Colonic mucosa (tissue), 4 donors: ENCODE measurements at regions not wholly inside any gene's neighbourhood (a gene's known extent, or its start where the extent isn't known, plus 50 kb on each side); places are given as distances from the start of the nearest gene placed in this dataset.

Source experiments
- DNase-seq: peaks from one replicate; pipeline ENCODE4 v3.0.0-alpha.2; 2020
- H3K27ac ChIP-seq: fragments of 200-600 bp; one replicate; pipeline ENCODE4 v1.8.0; 2021
- H3K27me3 ChIP-seq: fragments of 200-600 bp; one replicate; pipeline ENCODE4 v1.8.0; 2021
- H3K36me3 ChIP-seq: fragments of 200-600 bp; one replicate; pipeline ENCODE4 v1.8.0; 2021
- H3K4me1 ChIP-seq: fragments of 200-600 bp; one replicate; pipeline ENCODE4 v1.8.0; 2021; ENCODE audit warnings: mild to moderate bottlenecking
- H3K4me3 ChIP-seq: fragments of 200-600 bp; one replicate; pipeline ENCODE4 v1.8.0; 2021
- H3K9ac ChIP-seq, 2 donors: one replicate each; pipeline ENCODE4 v1.7.0; 2013; ENCODE audit warnings: control low read depth in 2 of 2, low read depth in 2 of 2, low read length in 2 of 2
- H3K9me3 ChIP-seq: fragments of 200-600 bp; one replicate; pipeline ENCODE4 v1.8.0; 2021
- intact Hi-C: fragments of 100-400 bp; cut with DNase I; formaldehyde crosslinking; loops from one replicate; pipeline ENCODE4 v1.14.1; 2022
- TF ChIP-seq, protein P1 (sequence below): fragments of 200-600 bp; IDR thresholded peaks from one replicate; pipeline ENCODE4 v1.8.0; 2022; ENCODE audit warnings: antibody characterized with exemption, mild to moderate bottlenecking
- donor health status: healthy.
- donor health status: DM: no; HTN: no; CAD: no.
- donor health status: DM: no; HTN: no; CAD: no.

DNA sequence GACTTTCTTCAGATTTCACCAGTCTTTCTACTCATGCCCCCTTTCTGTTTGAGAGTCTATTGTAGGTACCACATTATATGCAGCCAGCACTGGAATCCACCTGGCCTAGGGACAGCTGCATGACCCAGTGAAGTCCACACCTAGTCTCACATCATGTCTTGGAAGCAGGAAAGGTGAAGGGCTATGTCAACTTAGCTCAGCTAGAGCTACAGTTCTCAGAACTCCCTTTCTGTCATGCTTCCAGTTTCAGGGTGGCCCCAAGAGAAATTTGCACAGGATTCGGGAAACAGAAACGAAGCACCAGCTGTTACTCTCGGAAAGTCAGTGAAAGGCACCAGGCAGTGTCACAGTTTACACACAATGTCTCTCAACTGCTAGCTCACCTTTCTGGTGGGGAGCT, 51.6 kb upstream of the NLRP1 start:
- no peak overlapping the region for H3K9ac ChIP-seq
- no peaks in the 10 kb centered on the region for H3K9me3 ChIP-seq
- H3K27me3 ChIP-seq: no peaks in the 10 kb centered on the region
- no peak overlapping the region for H3K4me3 ChIP-seq
- TF ChIP-seq, protein P1, sequence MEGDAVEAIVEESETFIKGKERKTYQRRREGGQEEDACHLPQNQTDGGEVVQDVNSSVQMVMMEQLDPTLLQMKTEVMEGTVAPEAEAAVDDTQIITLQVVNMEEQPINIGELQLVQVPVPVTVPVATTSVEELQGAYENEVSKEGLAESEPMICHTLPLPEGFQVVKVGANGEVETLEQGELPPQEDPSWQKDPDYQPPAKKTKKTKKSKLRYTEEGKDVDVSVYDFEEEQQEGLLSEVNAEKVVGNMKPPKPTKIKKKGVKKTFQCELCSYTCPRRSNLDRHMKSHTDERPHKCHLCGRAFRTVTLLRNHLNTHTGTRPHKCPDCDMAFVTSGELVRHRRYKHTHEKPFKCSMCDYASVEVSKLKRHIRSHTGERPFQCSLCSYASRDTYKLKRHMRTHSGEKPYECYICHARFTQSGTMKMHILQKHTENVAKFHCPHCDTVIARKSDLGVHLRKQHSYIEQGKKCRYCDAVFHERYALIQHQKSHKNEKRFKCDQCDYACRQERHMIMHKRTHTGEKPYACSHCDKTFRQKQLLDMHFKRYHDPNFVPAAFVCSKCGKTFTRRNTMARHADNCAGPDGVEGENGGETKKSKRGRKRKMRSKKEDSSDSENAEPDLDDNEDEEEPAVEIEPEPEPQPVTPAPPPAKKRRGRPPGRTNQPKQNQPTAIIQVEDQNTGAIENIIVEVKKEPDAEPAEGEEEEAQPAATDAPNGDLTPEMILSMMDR: no peak
- intact Hi-C loops: no loop called here
- no peak for DNase-seq
- no peaks in the 10 kb centered on the region for H3K36me3 ChIP-seq
- H3K4me1 ChIP-seq: no peaks in the 10 kb centered on the region
- H3K27ac ChIP-seq: no peak overlapping the region

DNA sequence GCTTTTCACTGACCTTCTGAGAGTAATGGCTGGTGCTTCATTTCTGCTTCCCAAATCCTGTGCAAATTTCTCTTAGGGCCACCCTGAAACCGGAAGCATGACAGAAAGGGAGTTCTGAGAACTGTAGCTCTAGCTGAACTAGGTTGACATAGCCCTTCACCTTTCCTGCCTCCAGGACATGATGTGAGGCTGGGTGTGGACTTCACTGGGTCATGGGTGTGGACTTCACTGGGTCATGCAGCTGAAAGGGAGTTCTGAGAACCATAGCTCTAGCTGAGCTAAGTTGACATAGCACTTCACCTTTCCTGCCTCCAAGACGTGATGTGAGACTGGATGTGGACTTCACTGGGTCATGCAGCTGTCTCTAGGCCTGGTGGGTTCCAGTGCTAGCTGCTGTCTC, 54.3 kb upstream of the NLRP1 start:
- H3K27me3 ChIP-seq: no peaks in the 10 kb centered on the region
- H3K27ac ChIP-seq: no peak overlapping the region
- H3K36me3 ChIP-seq: no peaks in the 10 kb centered on the region
- no peak overlapping the region for H3K4me3 ChIP-seq
- DNase-seq: no peak
- no peaks in the 10 kb centered on the region for H3K9me3 ChIP-seq
- H3K4me1 ChIP-seq: no peaks in the 10 kb centered on the region
- H3K9ac ChIP-seq: no peak overlapping the region
- TF ChIP-seq, protein P1: no peak
- intact Hi-C loops: no loop called here

DNA sequence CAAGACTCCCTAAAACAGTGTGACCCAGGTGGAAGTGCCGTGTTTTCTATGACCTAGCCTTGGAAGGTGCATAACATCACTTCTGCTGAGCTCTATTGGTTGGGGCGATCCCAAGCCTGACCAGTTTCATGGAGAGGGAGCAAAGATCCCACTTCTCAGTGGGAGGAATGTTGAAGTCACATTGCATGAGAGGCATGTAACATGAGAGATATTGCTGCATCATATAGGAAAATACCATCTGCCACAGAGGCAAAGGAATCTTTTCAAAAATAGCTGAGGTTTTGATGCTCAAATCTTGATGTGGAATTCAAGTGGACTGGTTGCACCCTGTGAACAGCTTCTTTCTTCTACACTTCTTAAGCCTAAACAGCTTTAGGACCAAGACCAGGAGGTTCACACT, 56.4 kb upstream of the NLRP1 start:
- Histone ChIP-seq H3K36me3 (no peaks in the 10 kb centered on the region), H3K4me1 (no peaks in the 10 kb centered on the region), H3K9me3 (no peaks in the 10 kb centered on the region), H3K27ac (no peak overlapping the region), H3K9ac (no peak overlapping the region), H3K27me3 (no peaks in the 10 kb centered on the region), H3K4me3 (no peak overlapping the region)
- intact Hi-C loops: no loop called here
- DNase-seq: no peak
- TF ChIP-seq, protein P1: no peak

DNA sequence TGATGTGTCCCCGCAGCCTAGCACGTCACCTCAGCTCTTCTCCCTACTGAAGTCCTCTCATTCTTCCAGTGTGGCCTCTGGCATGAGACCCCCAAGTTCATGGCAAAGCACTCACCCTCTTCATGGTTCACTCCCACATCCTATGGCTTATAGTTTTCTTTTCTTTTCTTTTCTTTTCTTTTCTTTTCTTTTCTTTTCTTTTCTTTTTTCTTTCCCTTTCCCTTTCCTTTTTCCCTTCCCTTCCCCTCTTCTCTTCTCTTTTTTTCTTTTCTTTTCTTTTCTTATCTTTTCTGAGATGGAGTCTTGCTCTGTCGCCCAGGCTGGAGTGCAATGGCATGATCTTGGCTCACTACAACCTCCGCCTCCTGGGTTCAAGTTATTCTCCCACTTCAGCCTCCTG, 58.4 kb upstream of the NLRP1 start:
- DNase-seq: no peak
- Histone ChIP-seq H3K9ac (no peak overlapping the region), H3K4me3 (no peak overlapping the region), H3K27me3 (no peaks in the 10 kb centered on the region), H3K4me1 (no peaks in the 10 kb centered on the region), H3K27ac (no peak overlapping the region), H3K9me3 (no peaks in the 10 kb centered on the region), H3K36me3 (no peaks in the 10 kb centered on the region)
- intact Hi-C loops: no loop called here
- TF ChIP-seq, protein P1: no peak

DNA sequence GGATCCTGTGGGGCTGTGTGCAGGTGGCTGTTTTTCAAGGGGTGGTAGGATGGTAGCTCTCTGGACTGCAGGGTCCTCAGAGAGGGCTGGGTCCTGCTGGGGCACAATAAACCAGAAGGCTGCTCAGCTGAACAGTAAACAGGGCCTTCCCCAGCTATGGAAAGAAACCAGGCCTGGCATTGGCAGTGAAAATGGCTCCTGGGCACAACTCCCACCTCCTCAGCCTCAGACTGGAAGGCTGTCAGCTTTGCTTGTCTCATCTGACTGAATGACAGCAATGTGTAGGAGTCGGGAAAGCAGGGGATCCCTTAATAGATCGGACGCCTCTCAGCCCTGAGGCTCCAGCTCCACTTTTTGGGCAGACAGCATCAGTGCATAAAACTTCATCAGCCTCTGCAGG, 59.8 kb upstream of the NLRP1 start:
- Histone ChIP-seq H3K36me3 (no peaks in the 10 kb centered on the region), H3K9me3 (no peaks in the 10 kb centered on the region), H3K27ac (no peak overlapping the region), H3K27me3 (no peaks in the 10 kb centered on the region), H3K9ac (no peak overlapping the region), H3K4me1 (no peaks in the 10 kb centered on the region), H3K4me3 (no peak overlapping the region)
- no peak for DNase-seq
- TF ChIP-seq, protein P1: no peak
- intact Hi-C loops: no loop called here

DNA sequence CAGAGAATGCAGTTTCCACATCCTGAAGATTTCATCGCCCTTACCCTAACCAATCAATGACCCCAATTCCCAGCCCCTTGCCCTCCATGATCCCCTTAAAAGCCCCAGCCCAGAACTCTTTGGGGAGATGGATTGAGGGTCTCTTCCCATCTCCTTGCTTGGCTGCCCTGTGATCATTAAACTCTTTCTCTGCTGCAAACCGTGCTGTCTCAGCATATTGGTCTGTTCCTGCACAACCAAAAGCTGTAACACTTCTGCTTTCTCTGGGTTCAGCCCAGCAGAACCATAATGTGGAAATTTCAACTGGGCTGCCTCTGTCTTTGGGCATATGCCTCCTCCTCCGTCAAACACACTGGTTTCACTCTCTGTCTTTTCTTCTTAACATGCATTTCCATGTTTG, 67.0 kb upstream of the NLRP1 start:
- Histone ChIP-seq H3K9me3 (no peaks in the 10 kb centered on the region), H3K9ac (no peak overlapping the region), H3K4me1 (no peaks in the 10 kb centered on the region), H3K27me3 (no peaks in the 10 kb centered on the region), H3K27ac (no peak overlapping the region), H3K36me3 (no peaks in the 10 kb centered on the region), H3K4me3 (no peak overlapping the region)
- intact Hi-C loops: no loop called here
- TF ChIP-seq, protein P1: no peak
- no peak for DNase-seq
